ENCODE measurements at regions not wholly inside any gene's neighbourhood (a gene's known extent, or its start where the extent isn't known, plus 50 kb on each side); places are given as distances from the start of the nearest gene placed in this dataset.

DNA sequence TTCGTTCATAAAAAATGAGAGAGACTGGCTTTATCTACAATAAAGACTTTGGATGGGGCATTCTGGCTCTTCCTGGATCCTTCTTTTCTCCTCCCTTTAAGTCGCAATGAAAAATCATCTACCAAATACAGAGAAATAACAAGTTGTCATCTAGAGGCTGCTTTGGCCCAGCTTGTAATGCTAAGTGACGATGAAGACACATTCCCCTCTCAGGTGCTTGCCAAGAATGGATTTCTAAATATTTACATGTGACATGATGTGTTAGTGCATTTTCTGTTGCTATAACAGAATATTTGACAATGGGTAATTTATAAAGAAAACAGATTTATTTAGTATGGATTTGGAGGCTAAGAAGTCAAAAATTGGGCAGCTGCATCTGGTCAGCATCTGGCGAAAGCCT, 308.6 kb upstream of the NPVF start:
- intact Hi-C loops (cut with DNase I; ENCODE audit: low total_unique reads) = no loop called here
- TF ChIP-seq POLR2A (IDR thresholded peaks at IDR 0.05) (no peak), CTCF (IDR thresholded peaks at IDR 0.05) (no peak)
- no peak for DNase-seq (ENCODE audit: low spot score in 2 of 2)
- H3K4me3 ChIP-seq (ENCODE audit: low read depth, poor library complexity, severe bottlenecking) = no peak overlapping the region
- 77 to 88% methylated on average over 4 of the region's 4 CpGs for WGBS, 2 donors

DNA sequence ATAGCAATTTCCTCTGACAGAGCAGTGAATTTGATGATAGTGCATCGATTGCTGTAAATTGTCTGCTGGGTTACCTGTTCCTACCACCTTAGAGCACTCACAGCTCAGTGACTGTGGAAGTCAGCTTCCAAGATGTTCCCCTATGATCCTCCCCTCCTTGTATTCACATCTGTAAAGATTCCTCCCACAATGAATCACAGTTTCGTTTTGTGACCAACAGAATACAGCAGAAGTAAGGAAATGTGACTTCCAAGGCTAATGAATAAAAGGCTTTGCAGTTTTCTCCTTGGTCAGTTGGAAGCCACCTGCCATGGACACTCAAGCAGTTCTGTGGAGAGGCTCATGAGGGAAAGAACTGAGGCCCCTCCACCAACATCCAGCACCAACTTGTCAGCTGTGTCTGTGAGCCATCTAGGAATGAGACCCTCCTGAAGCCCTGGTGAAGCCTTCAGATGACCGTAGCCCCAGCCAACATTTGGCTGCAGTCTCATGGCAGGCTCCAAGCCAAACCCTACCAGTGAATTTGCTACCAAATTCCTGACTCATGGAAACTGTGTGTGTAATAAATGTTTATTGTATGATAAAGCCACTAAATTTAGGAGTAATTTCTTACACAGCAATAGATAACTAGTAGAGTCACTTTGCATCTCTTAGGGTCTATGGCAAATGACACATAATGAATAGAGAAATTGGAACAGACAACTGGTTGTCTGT, 309.5 kb upstream of the NPVF start:
- DNase-seq (ENCODE audit: low spot score in 2 of 2) = no peak
- WGBS, 2 donors = 61% methylated on average over 3 of the region's 3 CpGs
- intact Hi-C loops (cut with DNase I; ENCODE audit: low total_unique reads) = no loop called here
- TF ChIP-seq CTCF (IDR thresholded peaks at IDR 0.05) = no peak
- TF ChIP-seq POLR2A (IDR thresholded peaks at IDR 0.05) = no peak
- no peak overlapping the region for H3K4me3 ChIP-seq (ENCODE audit: low read depth, poor library complexity, severe bottlenecking)

DNA sequence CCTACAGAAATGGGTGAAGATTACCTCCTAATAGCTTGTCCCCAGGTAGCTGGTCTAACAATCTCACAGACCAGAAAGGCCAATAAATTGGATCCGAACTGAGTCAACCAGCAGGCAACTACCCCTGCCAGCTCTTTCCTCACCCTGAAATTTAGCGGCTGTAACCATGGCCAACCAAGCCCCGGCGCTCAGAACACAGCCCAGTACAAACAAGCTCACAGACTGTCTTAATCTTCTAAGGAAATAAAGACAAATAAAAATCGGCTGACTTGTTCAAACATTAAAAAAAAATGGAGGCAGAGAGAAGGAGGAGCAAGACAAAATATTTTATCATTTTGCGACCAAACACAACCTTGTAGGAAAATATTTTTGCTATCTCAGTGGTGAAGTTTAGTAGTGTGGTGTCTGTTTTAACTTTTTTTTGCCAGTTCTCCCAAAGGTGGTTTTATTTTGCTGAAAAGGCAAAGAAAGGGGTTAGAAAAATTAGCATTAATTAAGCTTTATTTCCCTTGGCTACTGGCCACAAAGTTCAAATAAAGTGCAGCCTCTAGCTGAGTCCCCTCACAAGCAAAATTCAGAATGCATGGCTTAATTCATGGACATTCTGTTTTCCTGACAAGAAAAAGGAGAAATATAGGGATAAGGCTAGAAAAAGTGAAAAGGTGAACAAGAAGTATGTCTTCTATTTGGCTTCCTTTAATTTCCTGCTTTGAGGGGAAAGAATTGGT, 313.0 kb upstream of the NPVF start:
- TF ChIP-seq CTCF (IDR thresholded peaks at IDR 0.05) = no peak
- TF ChIP-seq POLR2A (IDR thresholded peaks at IDR 0.05) = no peak
- 83 to 84% methylated on average over 6 of the region's 6 CpGs for WGBS, 2 donors
- no peak overlapping the region for H3K4me3 ChIP-seq (ENCODE audit: low read depth, poor library complexity, severe bottlenecking)
- no peak for DNase-seq (ENCODE audit: low spot score in 2 of 2)
- intact Hi-C loops (cut with DNase I; ENCODE audit: low total_unique reads) = no loop called here

DNA sequence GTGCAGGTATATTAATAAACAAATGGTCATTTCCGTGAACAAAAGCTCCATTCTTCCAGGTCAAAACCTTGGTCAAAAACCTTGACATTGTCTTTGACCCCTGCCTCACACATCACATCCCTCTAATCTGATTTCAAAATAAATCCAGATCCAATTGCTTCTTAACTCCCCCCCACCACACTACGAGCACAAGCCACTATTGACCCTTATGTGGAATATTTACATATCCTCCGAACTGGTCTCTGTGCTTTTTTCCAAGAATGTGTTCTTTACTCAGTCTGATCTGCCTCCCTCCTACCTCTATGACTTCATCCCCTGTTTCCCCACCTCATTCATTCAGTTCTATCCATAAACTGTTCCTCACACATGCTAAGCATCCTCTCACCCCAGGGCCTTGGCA, 313.6 kb upstream of the NPVF start:
- WGBS, 2 donors = 90% methylated on average over 3 of the region's 3 CpGs
- TF ChIP-seq CTCF (IDR thresholded peaks at IDR 0.05) (no peak), POLR2A (IDR thresholded peaks at IDR 0.05) (no peak)
- DNase-seq (ENCODE audit: low spot score in 2 of 2) = no peak
- no peak overlapping the region for H3K4me3 ChIP-seq (ENCODE audit: low read depth, poor library complexity, severe bottlenecking)
- intact Hi-C loops (cut with DNase I; ENCODE audit: low total_unique reads) = no loop called here

DNA sequence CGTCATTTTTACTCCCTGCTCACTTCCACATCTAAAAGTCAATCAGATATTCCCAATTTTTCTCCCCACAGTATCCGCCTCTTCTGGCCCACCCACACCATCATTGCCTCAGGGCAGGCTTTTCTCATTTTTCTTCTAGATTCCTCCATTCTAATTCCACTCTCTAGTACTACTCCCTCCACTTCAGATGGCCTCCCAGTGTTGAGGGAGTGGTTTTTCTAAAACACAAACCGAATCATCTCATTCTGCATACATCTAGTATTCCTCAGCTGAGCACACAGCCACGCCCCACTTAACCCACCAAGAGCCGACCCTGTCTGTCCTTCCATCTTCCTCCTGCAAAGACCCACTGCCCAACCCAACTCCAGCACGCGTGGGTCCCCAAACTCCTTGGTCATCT, 314.9 kb upstream of the NPVF start:
- no peak for TF ChIP-seq POLR2A (IDR thresholded peaks at IDR 0.05)
- TF ChIP-seq CTCF (IDR thresholded peaks at IDR 0.05) = no peak
- H3K4me3 ChIP-seq (ENCODE audit: low read depth, poor library complexity, severe bottlenecking) = no peak overlapping the region
- 87 to 89% methylated on average over 7 of the region's 7 CpGs for WGBS, 2 donors
- no peak for DNase-seq (ENCODE audit: low spot score in 2 of 2)
- intact Hi-C loops (cut with DNase I; ENCODE audit: low total_unique reads) = no loop called here
